HepG2 (cell line): ENCODE measurements at regions not wholly inside any gene's neighbourhood (a gene's known extent, or its start where the extent isn't known, plus 50 kb on each side); places are given as distances from the start of the nearest gene placed in this dataset.

Source experiments
- TAF1 ChIP-seq: sonication (generic); formaldehyde crosslinking; IDR thresholded peaks from 2 replicates; pipeline ENCODE4 v1.4.0; 2020; ENCODE audit warnings: missing genetic modification reagents
- TF ChIP-seq, protein P1 (sequence below): sonication (generic); formaldehyde crosslinking; IDR thresholded peaks from 2 replicates; pipeline ENCODE4 v1.5.0; 2020; ENCODE audit warnings: mild to moderate bottlenecking, missing genetic modification reagents, moderate library complexity
- TF ChIP-seq, protein P2 (sequence below): sonication (generic); formaldehyde crosslinking; conservative IDR thresholded peaks from 2 replicates; pipeline ENCODE4 v1.4.0; 2020; ENCODE audit warnings: missing genetic modification reagents

DNA sequence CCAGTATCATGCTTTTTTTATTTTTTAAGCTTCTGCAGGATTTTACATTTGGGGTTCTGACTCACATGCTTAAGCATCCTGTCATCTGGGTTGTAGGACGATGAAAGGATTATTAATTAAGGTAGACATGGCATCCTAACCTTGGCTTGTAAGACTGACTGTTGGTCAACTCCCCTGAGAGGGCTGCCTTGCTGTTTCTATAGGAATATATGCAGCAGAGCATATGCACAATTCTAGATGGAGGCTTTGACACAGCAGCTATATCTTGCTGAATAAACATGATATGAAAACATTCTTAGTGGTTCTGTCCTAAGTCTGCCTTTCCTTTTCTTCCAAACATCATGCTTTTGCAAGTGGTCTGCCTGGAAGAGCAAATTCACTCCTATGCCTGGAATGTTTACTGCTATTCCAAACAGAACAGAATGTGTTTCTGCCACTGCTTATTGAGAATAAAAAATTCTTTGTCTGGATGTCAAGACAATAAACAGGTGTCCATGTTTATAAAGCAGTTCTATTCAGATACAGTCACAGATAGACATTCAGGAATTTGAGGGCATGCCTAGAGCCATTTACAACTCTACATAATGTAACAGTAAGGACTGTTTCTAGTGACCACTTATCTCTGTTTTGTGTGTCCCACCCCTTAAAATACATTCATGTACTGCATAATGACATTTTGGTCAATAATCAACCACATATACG is 166.2 kb upstream of the PPP2R2B start:
- no peak for TF ChIP-seq TAF1 (CRISPR knock-in tag)
- TF ChIP-seq, protein P1, sequence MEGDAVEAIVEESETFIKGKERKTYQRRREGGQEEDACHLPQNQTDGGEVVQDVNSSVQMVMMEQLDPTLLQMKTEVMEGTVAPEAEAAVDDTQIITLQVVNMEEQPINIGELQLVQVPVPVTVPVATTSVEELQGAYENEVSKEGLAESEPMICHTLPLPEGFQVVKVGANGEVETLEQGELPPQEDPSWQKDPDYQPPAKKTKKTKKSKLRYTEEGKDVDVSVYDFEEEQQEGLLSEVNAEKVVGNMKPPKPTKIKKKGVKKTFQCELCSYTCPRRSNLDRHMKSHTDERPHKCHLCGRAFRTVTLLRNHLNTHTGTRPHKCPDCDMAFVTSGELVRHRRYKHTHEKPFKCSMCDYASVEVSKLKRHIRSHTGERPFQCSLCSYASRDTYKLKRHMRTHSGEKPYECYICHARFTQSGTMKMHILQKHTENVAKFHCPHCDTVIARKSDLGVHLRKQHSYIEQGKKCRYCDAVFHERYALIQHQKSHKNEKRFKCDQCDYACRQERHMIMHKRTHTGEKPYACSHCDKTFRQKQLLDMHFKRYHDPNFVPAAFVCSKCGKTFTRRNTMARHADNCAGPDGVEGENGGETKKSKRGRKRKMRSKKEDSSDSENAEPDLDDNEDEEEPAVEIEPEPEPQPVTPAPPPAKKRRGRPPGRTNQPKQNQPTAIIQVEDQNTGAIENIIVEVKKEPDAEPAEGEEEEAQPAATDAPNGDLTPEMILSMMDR (CRISPR knock-in tag) = no peak
- TF ChIP-seq, protein P2, sequence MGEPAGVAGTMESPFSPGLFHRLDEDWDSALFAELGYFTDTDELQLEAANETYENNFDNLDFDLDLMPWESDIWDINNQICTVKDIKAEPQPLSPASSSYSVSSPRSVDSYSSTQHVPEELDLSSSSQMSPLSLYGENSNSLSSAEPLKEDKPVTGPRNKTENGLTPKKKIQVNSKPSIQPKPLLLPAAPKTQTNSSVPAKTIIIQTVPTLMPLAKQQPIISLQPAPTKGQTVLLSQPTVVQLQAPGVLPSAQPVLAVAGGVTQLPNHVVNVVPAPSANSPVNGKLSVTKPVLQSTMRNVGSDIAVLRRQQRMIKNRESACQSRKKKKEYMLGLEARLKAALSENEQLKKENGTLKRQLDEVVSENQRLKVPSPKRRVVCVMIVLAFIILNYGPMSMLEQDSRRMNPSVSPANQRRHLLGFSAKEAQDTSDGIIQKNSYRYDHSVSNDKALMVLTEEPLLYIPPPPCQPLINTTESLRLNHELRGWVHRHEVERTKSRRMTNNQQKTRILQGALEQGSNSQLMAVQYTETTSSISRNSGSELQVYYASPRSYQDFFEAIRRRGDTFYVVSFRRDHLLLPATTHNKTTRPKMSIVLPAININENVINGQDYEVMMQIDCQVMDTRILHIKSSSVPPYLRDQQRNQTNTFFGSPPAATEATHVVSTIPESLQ = no peak
